HepG2 (cell line): ENCODE measurements at regions not wholly inside any gene's neighbourhood (a gene's known extent, or its start where the extent isn't known, plus 50 kb on each side); places are given as distances from the start of the nearest gene placed in this dataset.

Experiments
- ATAC-seq: fragments of 200-7000 bp; cut with Tn5 transposase; 3 replicates; pipeline ENCODE4 v1.9.1; 2020; ENCODE audit warnings: mild to moderate bottlenecking, moderate library complexity
- BruUV-seq: library from RNA; stranded (reverse); fragments of 400-500 nt; replicated peaks from 2 replicates; lab custom pipeline; 2021; lab: Mats Ljungman, UMichigan
- CTCF ChIA-PET: fragments of 300-600 bp; formaldehyde crosslinking; extraction: SDS; loops from one replicate; lab custom pipeline; 2021; ENCODE audit warnings: low total read pairs, inconsistent platforms, low intra/inter-chr PET ratio; lab: Yijun Ruan, JAX
- POLR2A ChIA-PET: fragments of 350-600 bp; sonication (Branson Sonifier 250); formaldehyde crosslinking; loops from one replicate; lab custom pipeline; 2020; ENCODE audit warnings: antibody characterized with exemption, inconsistent platforms; lab: Yijun Ruan, JAX
- DNase-seq: peaks from one replicate; pipeline ENCODE4 v3.0.0-alpha.2; 2015; ENCODE audit warnings: low spot score
- FAIRE-seq: peaks from 3 replicates; lab custom pipeline; 2011; peaks lifted over from hg19 to GRCh38; lab: Jason Lieb, UNC
- H2AFZ ChIP-seq: one replicate; pipeline ENCODE4 v1.6.1; 2011; ENCODE audit warnings: low read length, inconsistent platforms
- H3K27ac ChIP-seq: fragments of 300-600 bp; 3 replicates; pipeline ENCODE4 v1.8.0; 2011; ENCODE audit warnings: mixed run types, mild to moderate bottlenecking, mixed read lengths, low read length, inconsistent platforms; ENCODE audit not compliant: insufficient read depth; ENCODE audit errors: extremely low read length
- H3K27me3 ChIP-seq, 2 experiments: fragments of 200-600 bp in 1 of 2; 2 replicates in 1 of 2; 3 replicates in 1 of 2; pipeline versions ENCODE4 v1.6.0 to v1.8.0; 2011; ENCODE audit warnings: low read length in 2 of 2, mild to moderate bottlenecking in 2 of 2, moderate library complexity in 2 of 2, inconsistent platforms in 1 of 2; ENCODE audit not compliant: insufficient read depth in 2 of 2, control insufficient read depth in 1 of 2
- H3K36me3 ChIP-seq, 2 experiments: fragments of 200-600 bp in 1 of 2; replicated peaks in 1 of 2; 2 replicates in 1 of 2; 3 replicates in 1 of 2; pipeline versions ENCODE4 v1.5.1 to v1.8.0; 2011; ENCODE audit warnings: low read length in 2 of 2, inconsistent platforms in 1 of 2; ENCODE audit not compliant: insufficient read depth in 2 of 2, control insufficient read depth in 1 of 2
- H3K4me1 ChIP-seq: 2 replicates; pipeline ENCODE4 v1.5.1; 2012; ENCODE audit warnings: low read length, inconsistent platforms; ENCODE audit not compliant: insufficient read depth
- H3K4me2 ChIP-seq: 2 replicates; pipeline ENCODE4 v1.6.0; 2011; ENCODE audit warnings: low read depth, low read length, inconsistent platforms
- H3K4me3 ChIP-seq, 3 experiments: fragments of 200-600 bp in 1 of 3; sonication (generic), shearing (Covaris generic) in 1 of 3; replicated peaks in 1 of 3; 2 replicates each; pipeline ENCODE4 v1.5.1; 2011 to 2016; ENCODE audit warnings: low read length in 3 of 3, inconsistent platforms in 2 of 3, low read depth in 2 of 3, mild to moderate bottlenecking in 2 of 3, control low read depth in 1 of 3, mixed read lengths in 1 of 3; ENCODE audit not compliant: insufficient read depth in 1 of 3
- H3K79me2 ChIP-seq: one replicate; pipeline ENCODE4 v1.6.1; 2011; ENCODE audit warnings: low read length, inconsistent platforms; ENCODE audit not compliant: insufficient read depth
- H3K9ac ChIP-seq: 2 replicates; pipeline ENCODE4 v1.6.0; 2011; ENCODE audit warnings: mild to moderate bottlenecking, low read depth, low read length, inconsistent platforms; ENCODE audit not compliant: insufficient read depth
- H3K9me3 ChIP-seq: 2 replicates; pipeline ENCODE4 v1.5.1; 2012; ENCODE audit warnings: mild to moderate bottlenecking, low read length
- H4K20me1 ChIP-seq: 2 replicates; pipeline ENCODE4 v1.6.0; 2011; ENCODE audit warnings: inconsistent platforms, mild to moderate bottlenecking, low read length, moderate library complexity; ENCODE audit not compliant: insufficient read depth
- HNRNPLL ChIP-seq: fragments of 200-400 bp; formaldehyde crosslinking; IDR thresholded peaks from 2 replicates; pipeline ENCODE4 v1.6.1; 2017; ENCODE audit warnings: mild to moderate bottlenecking, low read depth, low read length; ENCODE audit not compliant: poor library complexity, severe bottlenecking
- IKZF4 ChIP-seq: sonication (generic); formaldehyde crosslinking; IDR thresholded peaks from 2 replicates; pipeline ENCODE4 v1.5.1; 2020; ENCODE audit warnings: borderline replicate concordance, mild to moderate bottlenecking, low read depth, missing genetic modification reagents; ENCODE audit errors: not compliant biosample characterization
- RCOR2 ChIP-seq: IDR thresholded peaks from 2 replicates; pipeline ENCODE4 v1.6.1; 2016; ENCODE audit warnings: missing biosample characterization, missing genetic modification reagents
- SIN3B ChIP-seq: fragments of 150-350 bp; IDR thresholded peaks from 2 replicates; pipeline ENCODE4 v1.6.1; 2014; ENCODE audit warnings: low read length
- SMAD3 ChIP-seq: sonication (generic); formaldehyde crosslinking; IDR thresholded peaks from 2 replicates; pipeline ENCODE4 v1.4.0; 2020; ENCODE audit warnings: missing genetic modification reagents
- SNAPC2 ChIP-seq: sonication (generic); formaldehyde crosslinking; IDR thresholded peaks from 2 replicates; pipeline ENCODE4 v1.8.1; 2022; ENCODE audit warnings: mild to moderate bottlenecking, missing genetic modification reagents
- ZBTB3 ChIP-seq: sonication (generic); formaldehyde crosslinking; IDR thresholded peaks from 2 replicates; pipeline ENCODE4 v1.4.0; 2020; ENCODE audit warnings: low read depth, mild to moderate bottlenecking, moderate library complexity, missing genetic modification reagents, borderline replicate concordance
- ZBTB7A ChIP-seq: sonication (generic); formaldehyde crosslinking; IDR thresholded peaks from 2 replicates; pipeline ENCODE4 v1.8.0; 2022; ENCODE audit warnings: mild to moderate bottlenecking, missing genetic modification reagents
- ZNF501 ChIP-seq: sonication (generic); formaldehyde crosslinking; IDR thresholded peaks from 2 replicates; pipeline ENCODE4 v1.5.1; 2020; ENCODE audit warnings: mild to moderate bottlenecking, moderate library complexity, missing genetic modification reagents
- ZNF562 ChIP-seq: sonication (generic); formaldehyde crosslinking; IDR thresholded peaks from 2 replicates; pipeline ENCODE4 v1.8.0; 2022; ENCODE audit warnings: missing genetic modification reagents, borderline replicate concordance
- ZNF589 ChIP-seq: sonication (generic); formaldehyde crosslinking; conservative IDR thresholded peaks from 2 replicates; pipeline ENCODE4 v1.8.0; 2022; ENCODE audit warnings: mild to moderate bottlenecking, moderate library complexity, missing genetic modification reagents
- ZNF614 ChIP-seq: IDR thresholded peaks from 2 replicates; pipeline ENCODE4 v1.6.1; 2018; ENCODE audit warnings: missing biosample characterization, missing genetic modification reagents, inconsistent platforms, borderline replicate concordance
- ZNF749 ChIP-seq: sonication (generic); formaldehyde crosslinking; IDR thresholded peaks from 2 replicates; pipeline ENCODE4 v1.8.0; 2022; ENCODE audit warnings: mild to moderate bottlenecking, missing genetic modification reagents, moderate library complexity, borderline replicate concordance
- ZNF776 ChIP-seq: sonication (generic); formaldehyde crosslinking; IDR thresholded peaks from 2 replicates; pipeline ENCODE4 v1.4.0; 2020; ENCODE audit warnings: mild to moderate bottlenecking, missing genetic modification reagents
- ZNF883 ChIP-seq: sonication (generic); formaldehyde crosslinking; IDR thresholded peaks from 2 replicates; pipeline ENCODE4 v1.5.1; 2020; ENCODE audit warnings: mild to moderate bottlenecking, missing genetic modification reagents; ENCODE audit errors: not compliant biosample characterization
- in situ Hi-C: cut with HindIII; loops from 2 replicates; pipeline ENCODE4 v1.10.0; 2017; ENCODE audit warnings: low pct_unique_long_range_greater_than_20kb; ENCODE audit not compliant: extremely low pct_ligation_motif_present
- intact Hi-C: fragments of 100-400 bp; cut with micrococcal nuclease; formaldehyde crosslinking; loops from one replicate; pipeline ENCODE4 v1.10.0; 2022; ENCODE audit not compliant: unreplicated experiment
- TF ChIP-seq, protein P1 (sequence below): sonication (generic); formaldehyde crosslinking; IDR thresholded peaks from 2 replicates; pipeline ENCODE4 v1.5.0; 2020; ENCODE audit warnings: mild to moderate bottlenecking, missing genetic modification reagents
- TF ChIP-seq, protein P2 (sequence below): sonication (generic); formaldehyde crosslinking; IDR thresholded peaks from 2 replicates; pipeline ENCODE4 v1.9.0; 2022; ENCODE audit warnings: low read depth, missing genetic modification reagents
- TF ChIP-seq, protein P3 (sequence below): sonication (generic); formaldehyde crosslinking; IDR thresholded peaks from 2 replicates; pipeline ENCODE4 v1.4.0; 2020; ENCODE audit warnings: missing genetic modification reagents
- TF ChIP-seq, protein P4 (sequence below): sonication (generic); formaldehyde crosslinking; IDR thresholded peaks from 2 replicates; pipeline ENCODE4 v1.8.0; 2022; ENCODE audit warnings: mild to moderate bottlenecking, missing genetic modification reagents; ENCODE audit not compliant: insufficient replicate concordance

DNA sequence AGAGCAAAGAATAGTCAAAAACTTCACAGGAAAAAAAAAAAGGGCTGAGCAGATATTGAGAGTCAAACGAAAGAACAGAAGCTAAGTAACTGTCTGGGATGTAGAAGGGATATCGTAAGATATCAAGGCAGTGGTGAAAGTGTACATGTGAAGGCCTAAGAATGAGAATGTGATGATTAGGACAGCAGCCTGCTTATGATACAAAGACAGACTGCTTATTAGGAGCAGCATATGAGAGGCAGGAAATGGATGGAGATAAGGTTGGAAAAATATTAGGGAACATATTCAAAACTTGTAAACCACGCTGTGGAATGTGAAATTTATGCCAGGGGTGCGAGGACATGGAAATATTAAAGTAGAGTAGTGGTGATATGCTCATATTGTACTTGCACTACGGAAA lies 133.1 kb upstream of the FAM174A start (continued):
- TF ChIP-seq ZNF562 (CRISPR knock-in tag) (no peak), ZNF501 (no peak), ZNF614 (no peak), HNRNPLL (no peak), ZBTB7A (CRISPR knock-in tag) (no peak), IKZF4 (CRISPR knock-in tag) (no peak), SIN3B (no peak)
- TF ChIP-seq, protein P1, sequence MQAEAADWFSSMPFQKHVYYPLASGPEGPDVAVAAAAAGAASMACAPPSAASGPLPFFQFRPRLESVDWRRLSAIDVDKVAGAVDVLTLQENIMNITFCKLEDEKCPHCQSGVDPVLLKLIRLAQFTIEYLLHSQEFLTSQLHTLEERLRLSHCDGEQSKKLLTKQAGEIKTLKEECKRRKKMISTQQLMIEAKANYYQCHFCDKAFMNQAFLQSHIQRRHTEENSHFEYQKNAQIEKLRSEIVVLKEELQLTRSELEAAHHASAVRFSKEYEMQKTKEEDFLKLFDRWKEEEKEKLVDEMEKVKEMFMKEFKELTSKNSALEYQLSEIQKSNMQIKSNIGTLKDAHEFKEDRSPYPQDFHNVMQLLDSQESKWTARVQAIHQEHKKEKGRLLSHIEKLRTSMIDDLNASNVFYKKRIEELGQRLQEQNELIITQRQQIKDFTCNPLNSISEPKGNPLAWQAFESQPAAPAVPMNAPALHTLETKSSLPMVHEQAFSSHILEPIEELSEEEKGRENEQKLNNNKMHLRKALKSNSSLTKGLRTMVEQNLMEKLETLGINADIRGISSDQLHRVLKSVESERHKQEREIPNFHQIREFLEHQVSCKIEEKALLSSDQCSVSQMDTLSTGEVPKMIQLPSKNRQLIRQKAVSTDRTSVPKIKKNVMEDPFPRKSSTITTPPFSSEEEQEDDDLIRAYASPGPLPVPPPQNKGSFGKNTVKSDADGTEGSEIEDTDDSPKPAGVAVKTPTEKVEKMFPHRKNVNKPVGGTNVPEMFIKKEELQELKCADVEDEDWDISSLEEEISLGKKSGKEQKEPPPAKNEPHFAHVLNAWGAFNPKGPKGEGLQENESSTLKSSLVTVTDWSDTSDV (CRISPR knock-in tag), result no peak
- TF ChIP-seq, protein P2, sequence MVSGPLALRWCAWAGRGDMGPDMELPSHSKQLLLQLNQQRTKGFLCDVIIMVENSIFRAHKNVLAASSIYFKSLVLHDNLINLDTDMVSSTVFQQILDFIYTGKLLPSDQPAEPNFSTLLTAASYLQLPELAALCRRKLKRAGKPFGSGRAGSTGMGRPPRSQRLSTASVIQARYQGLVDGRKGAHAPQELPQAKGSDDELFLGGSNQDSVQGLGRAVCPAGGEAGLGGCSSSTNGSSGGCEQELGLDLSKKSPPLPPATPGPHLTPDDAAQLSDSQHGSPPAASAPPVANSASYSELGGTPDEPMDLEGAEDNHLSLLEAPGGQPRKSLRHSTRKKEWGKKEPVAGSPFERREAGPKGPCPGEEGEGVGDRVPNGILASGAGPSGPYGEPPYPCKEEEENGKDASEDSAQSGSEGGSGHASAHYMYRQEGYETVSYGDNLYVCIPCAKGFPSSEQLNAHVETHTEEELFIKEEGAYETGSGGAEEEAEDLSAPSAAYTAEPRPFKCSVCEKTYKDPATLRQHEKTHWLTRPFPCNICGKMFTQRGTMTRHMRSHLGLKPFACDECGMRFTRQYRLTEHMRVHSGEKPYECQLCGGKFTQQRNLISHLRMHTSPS, result no peak

DNA sequence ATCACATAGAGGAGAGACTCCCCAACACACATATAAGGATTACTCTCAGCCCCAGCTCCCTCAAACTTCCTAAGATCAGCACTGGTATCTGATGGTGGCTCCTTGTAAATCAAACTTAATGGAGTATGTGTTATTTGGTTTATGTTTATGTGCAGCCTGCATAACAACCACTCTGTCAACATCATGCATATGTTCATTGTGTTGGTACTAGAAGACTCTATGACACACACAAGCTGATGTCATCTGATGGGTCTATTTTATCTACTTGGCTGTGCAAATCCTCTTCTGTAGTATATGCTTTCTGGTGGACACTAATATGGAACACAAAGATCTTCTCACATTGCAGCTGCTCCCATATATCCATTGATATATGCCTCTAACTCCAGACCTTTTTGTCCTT lies 134.0 kb upstream of the FAM174A start:
- TF ChIP-seq ZNF883 (no peak), RCOR2 (no peak), ZBTB3 (no peak), SNAPC2 (CRISPR knock-in tag) (no peak), ZNF589 (no peak), ZNF776 (CRISPR knock-in tag) (no peak), SMAD3 (CRISPR knock-in tag) (no peak), ZNF749 (CRISPR knock-in tag) (no peak)
- TF ChIP-seq, protein P3, sequence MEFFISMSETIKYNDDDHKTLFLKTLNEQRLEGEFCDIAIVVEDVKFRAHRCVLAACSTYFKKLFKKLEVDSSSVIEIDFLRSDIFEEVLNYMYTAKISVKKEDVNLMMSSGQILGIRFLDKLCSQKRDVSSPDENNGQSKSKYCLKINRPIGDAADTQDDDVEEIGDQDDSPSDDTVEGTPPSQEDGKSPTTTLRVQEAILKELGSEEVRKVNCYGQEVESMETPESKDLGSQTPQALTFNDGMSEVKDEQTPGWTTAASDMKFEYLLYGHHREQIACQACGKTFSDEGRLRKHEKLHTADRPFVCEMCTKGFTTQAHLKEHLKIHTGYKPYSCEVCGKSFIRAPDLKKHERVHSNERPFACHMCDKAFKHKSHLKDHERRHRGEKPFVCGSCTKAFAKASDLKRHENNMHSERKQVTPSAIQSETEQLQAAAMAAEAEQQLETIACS (CRISPR knock-in tag), result no peak
- TF ChIP-seq, protein P4, sequence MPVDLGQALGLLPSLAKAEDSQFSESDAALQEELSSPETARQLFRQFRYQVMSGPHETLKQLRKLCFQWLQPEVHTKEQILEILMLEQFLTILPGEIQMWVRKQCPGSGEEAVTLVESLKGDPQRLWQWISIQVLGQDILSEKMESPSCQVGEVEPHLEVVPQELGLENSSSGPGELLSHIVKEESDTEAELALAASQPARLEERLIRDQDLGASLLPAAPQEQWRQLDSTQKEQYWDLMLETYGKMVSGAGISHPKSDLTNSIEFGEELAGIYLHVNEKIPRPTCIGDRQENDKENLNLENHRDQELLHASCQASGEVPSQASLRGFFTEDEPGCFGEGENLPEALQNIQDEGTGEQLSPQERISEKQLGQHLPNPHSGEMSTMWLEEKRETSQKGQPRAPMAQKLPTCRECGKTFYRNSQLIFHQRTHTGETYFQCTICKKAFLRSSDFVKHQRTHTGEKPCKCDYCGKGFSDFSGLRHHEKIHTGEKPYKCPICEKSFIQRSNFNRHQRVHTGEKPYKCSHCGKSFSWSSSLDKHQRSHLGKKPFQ (CRISPR knock-in tag), result no peak
- BruUV-seq, result no TSS peak

More for the DNA sequence above, 134.0 kb upstream of the FAM174A start:
- Histone ChIP-seq H3K4me1 (no peaks in the 10 kb centered on the region), H3K36me3 (no peaks in the 10 kb centered on the region), H3K27ac (no peak overlapping the region), H3K9ac (no peak overlapping the region), H3K9me3 (no peaks in the 10 kb centered on the region), H3K4me2 (no peak overlapping the region), H3K27me3 (no peaks in the 10 kb centered on the region), H4K20me1 (no peaks in the 10 kb centered on the region), H3K79me2 (no peaks in the 10 kb centered on the region), H2AFZ (no peak overlapping the region), H3K4me3 (no peak overlapping the region)
- ChIA-PET CTCF (no interaction called here), POLR2A (no interaction called here)
- FAIRE-seq (no peak), DNase-seq (no peak), ATAC-seq (no peak)
- intact Hi-C loops (no loop called here), in situ Hi-C loops (no loop called here)
